ENCODE measurements at regions not wholly inside any gene's neighbourhood (a gene's known extent, or its start where the extent isn't known, plus 50 kb on each side); places are given as distances from the start of the nearest gene placed in this dataset.
"Not testable (repeated sequence)": the region's sequence is repeated elsewhere in the genome, so short reads cannot be mapped to it uniquely, and the experiment has no call there.

- TF ChIP-seq CTCF (IDR thresholded peaks at IDR 0.05; ENCODE audit: insufficient read depth, low read depth, low read length, missing control alignments), result no peak
- no peak for DNase-seq (ENCODE audit: low read depth)
- no peak overlapping the region for H3K4me3 ChIP-seq (ENCODE audit: low read depth, low read length)
Observed at GRCh38 chr16:26983426-26983825, 83.3 kb upstream of the C16orf82 start.

- H3K4me3 ChIP-seq (ENCODE audit: low read depth, low read length), result no peak overlapping the region
- DNase-seq (ENCODE audit: low read depth), result peak; percentile 2
- TF ChIP-seq CTCF (IDR thresholded peaks at IDR 0.05; ENCODE audit: insufficient read depth, low read depth, low read length, missing control alignments), result no peak
Observed at GRCh38 chr16:26985100-26986065, 81.3 kb upstream of the C16orf82 start.

- no peak for TF ChIP-seq CTCF (IDR thresholded peaks at IDR 0.05; ENCODE audit: insufficient read depth, low read depth, low read length, missing control alignments)
- DNase-seq (ENCODE audit: low read depth), result no peak
Observed at GRCh38 chr16:26987597-26988010, 79.1 kb upstream of the C16orf82 start.

GRCh38 chr16:26988186-26988585 is 78.5 kb upstream of the C16orf82 start:
- no peak overlapping the region for H3K4me3 ChIP-seq (ENCODE audit: low read depth, low read length)
- no peak for TF ChIP-seq CTCF (IDR thresholded peaks at IDR 0.05; ENCODE audit: insufficient read depth, low read depth, low read length, missing control alignments)
- DNase-seq (ENCODE audit: low read depth), result no peak

More at GRCh38 chr16:26987597-26988010, 79.1 kb upstream of the C16orf82 start:
- no peak overlapping the region for H3K4me3 ChIP-seq (ENCODE audit: low read depth, low read length)

- not testable (repeated sequence) for H3K4me3 ChIP-seq (ENCODE audit: low read depth, low read length); DNase-seq (ENCODE audit: low read depth)
Observed at GRCh38 chr16:26990384-26991120, 76.2 kb upstream of the C16orf82 start.

- TF ChIP-seq CTCF (IDR thresholded peaks at IDR 0.05; ENCODE audit: insufficient read depth, low read depth, low read length, missing control alignments), result no peak
- DNase-seq (ENCODE audit: low read depth), result no peak
- H3K4me3 ChIP-seq (ENCODE audit: low read depth, low read length), result no peak overlapping the region
Observed at GRCh38 chr16:26992666-26993349, 73.9 kb upstream of the C16orf82 start.

- DNase-seq (ENCODE audit: low read depth), result no peak
- no peak for TF ChIP-seq CTCF (IDR thresholded peaks at IDR 0.05; ENCODE audit: insufficient read depth, low read depth, low read length, missing control alignments)
- H3K4me3 ChIP-seq (ENCODE audit: low read depth, low read length), result no peak overlapping the region
Observed at GRCh38 chr16:26993511-26993910, 73.2 kb upstream of the C16orf82 start.
